Small intestine (tissue), 7 donors: ENCODE measurements at regions not wholly inside any gene's neighbourhood (a gene's known extent, or its start where the extent isn't known, plus 50 kb on each side); places are given as distances from the start of the nearest gene placed in this dataset.

Experiments used
- DNase-seq, 2 donors: peaks; one replicate each; pipeline versions ENCODE4 v3.0.0 to v3.0.0-alpha.2; 2013
- FAIRE-seq: peaks from 2 replicates; lab custom pipeline; 2012; peaks lifted over from hg19 to GRCh38; lab: Jason Lieb, UNC
- H3K27ac ChIP-seq, 3 donors: one replicate each; pipeline ENCODE4 v1.5.1; 2013; ENCODE audit warnings: low read length in 2 of 3, mild to moderate bottlenecking in 2 of 3, control low read depth in 1 of 3, inconsistent platforms in 1 of 3, low read depth in 1 of 3, moderate library complexity in 1 of 3
- H3K27me3 ChIP-seq, 3 donors: one replicate each; pipeline ENCODE4 v1.6.1; 2013; ENCODE audit warnings: low read length in 3 of 3, inconsistent platforms in 1 of 3; ENCODE audit not compliant: control insufficient read depth in 3 of 3, insufficient read depth in 3 of 3
- H3K36me3 ChIP-seq, 3 donors: one replicate each; pipeline ENCODE4 v1.6.1; 2013; ENCODE audit warnings: low read length in 3 of 3, inconsistent platforms in 1 of 3, low read depth in 1 of 3, mild to moderate bottlenecking in 1 of 3, moderate library complexity in 1 of 3; ENCODE audit not compliant: control insufficient read depth in 3 of 3, insufficient read depth in 2 of 3
- H3K4me1 ChIP-seq, 3 donors: one replicate each; pipeline ENCODE4 v1.6.1; 2013; ENCODE audit warnings: low read length in 2 of 3, inconsistent platforms in 1 of 3, low read depth in 1 of 3, mild to moderate bottlenecking in 1 of 3, moderate library complexity in 1 of 3; ENCODE audit not compliant: control insufficient read depth in 3 of 3, insufficient read depth in 2 of 3
- H3K4me3 ChIP-seq, 3 donors: one replicate each; pipeline ENCODE4 v1.5.1; 2013; ENCODE audit warnings: low read length in 3 of 3, control low read depth in 1 of 3, inconsistent platforms in 1 of 3, low read depth in 1 of 3, mild to moderate bottlenecking in 1 of 3, moderate library complexity in 1 of 3
- H3K9me3 ChIP-seq, 2 donors: one replicate each; pipeline ENCODE4 v1.6.1; 2013; ENCODE audit warnings: low read depth in 1 of 2, low read length in 1 of 2; ENCODE audit not compliant: control insufficient read depth in 2 of 2, insufficient read depth in 1 of 2
- WGBS, 3 donors: extraction: QIAGEN DNeasy Blood & Tissue Kit; methylation state at CpG; one replicate each; pipeline ENCODE4 v1.1.7; 2013; 5-methylcytosine and 5-hydroxymethylcytosine counted together
- donor health status: healthy with polysubstance abuse.
- donor health status: control.
- donor health status: control.
- donor health status: Bipolar disorder and iron deficiency.
- donor health status: healthy.

GRCh38 chr1:80453775-80454174 lies 1347.0 kb upstream of the ADGRL2 start:
- Histone ChIP-seq H3K4me3 (no peak overlapping the region), H3K27ac (no peak overlapping the region), H3K4me1 (no peaks in the 10 kb centered on the region), H3K36me3 (no peaks in the 10 kb centered on the region), H3K27me3 (no peaks in the 10 kb centered on the region), H3K9me3 (no peaks in the 10 kb centered on the region)
- DNase-seq (no peak), FAIRE-seq (no peak)
- 27 to 57% (median 39%) methylated on average over 2 of the region's 2 CpGs for WGBS, 3 donors

- Histone ChIP-seq H3K27me3 (no peaks in the 10 kb centered on the region), H3K4me1 (no peaks in the 10 kb centered on the region), H3K27ac (no peak overlapping the region), H3K36me3 (no peaks in the 10 kb centered on the region), H3K4me3 (no peak overlapping the region), H3K9me3 (no peaks in the 10 kb centered on the region)
- 83 to 87% (median 87%) methylated on average over 2 of the region's 2 CpGs for WGBS, 3 donors
- DNase-seq (no peak), FAIRE-seq (no peak)
Measured at GRCh38 chr1:80450711-80451110, 1350.0 kb upstream of the ADGRL2 start.

- H3K4me3 ChIP-seq: no peak overlapping the region
- WGBS, 3 donors: 56 to 82% (median 76%) methylated on average over 5 of the region's 5 CpGs
- no peaks in the 10 kb centered on the region for H3K9me3 ChIP-seq
- H3K27me3 ChIP-seq: no peaks in the 10 kb centered on the region
- H3K36me3 ChIP-seq: no peaks in the 10 kb centered on the region
- DNase-seq: no peak
- FAIRE-seq: no peak
- H3K27ac ChIP-seq: no peak overlapping the region
- H3K4me1 ChIP-seq: no peaks in the 10 kb centered on the region
Measured at GRCh38 chr1:80448081-80448480, 1352.7 kb upstream of the ADGRL2 start.

GRCh38 chr1:80447526-80447925 lies 1353.2 kb upstream of the ADGRL2 start:
- no peaks in the 10 kb centered on the region for H3K27me3 ChIP-seq
- FAIRE-seq (no peak), DNase-seq (no peak)
- WGBS, 3 donors: 96 to 100% (median 97%) methylated on average over 1 of the region's 1 CpG
- H3K4me3 ChIP-seq: no peak overlapping the region
- H3K36me3 ChIP-seq: no peaks in the 10 kb centered on the region
- no peak overlapping the region for H3K27ac ChIP-seq
- H3K9me3 ChIP-seq: no peaks in the 10 kb centered on the region
- H3K4me1 ChIP-seq: no peaks in the 10 kb centered on the region

GRCh38 chr1:80445033-80445432 lies 1355.7 kb upstream of the ADGRL2 start:
- no peaks in the 10 kb centered on the region for H3K27me3 ChIP-seq
- no peak for FAIRE-seq
- H3K36me3 ChIP-seq: no peaks in the 10 kb centered on the region
- 60 to 75% (median 68%) methylated on average over 4 of the region's 4 CpGs for WGBS, 3 donors
- no peak for DNase-seq
- no peaks in the 10 kb centered on the region for H3K4me1 ChIP-seq
- no peak overlapping the region for H3K27ac ChIP-seq
- H3K9me3 ChIP-seq: no peaks in the 10 kb centered on the region
- no peak overlapping the region for H3K4me3 ChIP-seq

GRCh38 chr1:80444171-80444570 lies 1356.6 kb upstream of the ADGRL2 start:
- FAIRE-seq (no peak), DNase-seq (no peak)
- Histone ChIP-seq H3K36me3 (no peaks in the 10 kb centered on the region), H3K4me3 (no peak overlapping the region), H3K27ac (no peak overlapping the region), H3K9me3 (no peaks in the 10 kb centered on the region), H3K4me1 (peaks cover 0 to 3% (median 0%) of the 10 kb centered on the region in 3 donors), H3K27me3 (no peaks in the 10 kb centered on the region)
- WGBS, 3 donors: 55 to 64% (median 59%) methylated on average over 3 of the region's 3 CpGs

GRCh38 chr1:80441664-80442063 lies 1359.1 kb upstream of the ADGRL2 start:
- no peak for FAIRE-seq
- H3K27ac ChIP-seq: no peak overlapping the region
- H3K9me3 ChIP-seq: no peaks in the 10 kb centered on the region
- WGBS, 3 donors: 84 to 91% (median 85%) methylated on average over 7 of the region's 7 CpGs
- peaks cover 0 to 3% (median 0%) of the 10 kb centered on the region in 3 donors for H3K4me1 ChIP-seq
- no peaks in the 10 kb centered on the region for H3K27me3 ChIP-seq
- H3K4me3 ChIP-seq: no peak overlapping the region
- no peaks in the 10 kb centered on the region for H3K36me3 ChIP-seq
- DNase-seq: no peak

GRCh38 chr1:80436851-80437250 lies 1363.9 kb upstream of the ADGRL2 start:
- no peak for FAIRE-seq

GRCh38 chr1:80427881-80428280 lies 1372.9 kb upstream of the ADGRL2 start:
- WGBS, 3 donors: 71 to 86% (median 86%) methylated on average over 3 of the region's 3 CpGs
- H3K27me3 ChIP-seq: no peaks in the 10 kb centered on the region
- DNase-seq: no peak
- no peak for FAIRE-seq
- H3K4me1 ChIP-seq: no peaks in the 10 kb centered on the region
- H3K36me3 ChIP-seq: no peaks in the 10 kb centered on the region
- H3K4me3 ChIP-seq: no peak overlapping the region
- no peaks in the 10 kb centered on the region for H3K9me3 ChIP-seq
- no peak overlapping the region for H3K27ac ChIP-seq

More at GRCh38 chr1:80436851-80437250, 1363.9 kb upstream of the ADGRL2 start:
- WGBS, 3 donors: 55 to 89% (median 73%) methylated on average over 1 of the region's 1 CpG
- no peaks in the 10 kb centered on the region for H3K36me3 ChIP-seq
- H3K9me3 ChIP-seq: peaks cover 0 to 12% of the 10 kb centered on the region in 2 donors
- H3K27ac ChIP-seq: no peak overlapping the region
- DNase-seq: no peak
- H3K4me3 ChIP-seq: no peak overlapping the region
- H3K4me1 ChIP-seq: peaks cover 0 to 3% (median 0%) of the 10 kb centered on the region in 3 donors
- H3K27me3 ChIP-seq: no peaks in the 10 kb centered on the region
